ENCODE measurements at regions not wholly inside any gene's neighbourhood (a gene's known extent, or its start where the extent isn't known, plus 50 kb on each side); places are given as distances from the start of the nearest gene placed in this dataset.

DNA sequence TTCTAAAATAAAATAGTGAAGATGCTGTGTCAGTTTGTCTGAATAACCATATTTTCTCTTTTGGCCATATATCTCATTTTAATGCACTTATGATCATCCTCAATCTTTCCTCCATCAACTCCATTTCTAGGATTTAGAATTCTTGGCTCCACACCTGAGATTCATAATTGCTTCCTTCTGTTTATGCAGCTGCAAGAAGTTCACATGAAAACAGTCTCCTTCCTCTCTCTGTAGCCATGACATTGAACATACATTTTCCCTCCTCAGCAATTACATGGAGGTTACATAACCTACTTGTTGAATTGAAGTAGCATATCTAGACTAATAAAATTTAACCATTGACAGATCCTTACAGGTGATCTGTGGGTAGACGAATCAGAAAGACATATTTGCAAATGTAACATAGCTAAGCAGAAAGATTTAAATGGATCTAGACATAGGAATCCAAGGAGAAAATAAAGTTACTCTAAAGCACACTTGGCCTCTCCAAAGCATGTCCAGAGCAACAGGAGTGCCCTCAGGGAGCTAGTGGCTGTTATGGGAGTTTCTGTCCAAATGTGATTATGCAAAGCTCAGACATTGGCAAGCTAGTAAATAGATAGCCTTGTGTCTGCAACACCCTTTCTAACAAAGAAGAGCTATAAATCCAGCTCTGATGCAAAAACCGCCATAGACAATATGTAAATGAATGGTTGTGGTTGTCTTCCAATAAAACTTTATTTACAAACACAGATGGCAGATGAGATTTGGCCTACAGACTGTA is 119.9 kb upstream of the MPPED2 start:
- TF ChIP-seq, protein P1, sequence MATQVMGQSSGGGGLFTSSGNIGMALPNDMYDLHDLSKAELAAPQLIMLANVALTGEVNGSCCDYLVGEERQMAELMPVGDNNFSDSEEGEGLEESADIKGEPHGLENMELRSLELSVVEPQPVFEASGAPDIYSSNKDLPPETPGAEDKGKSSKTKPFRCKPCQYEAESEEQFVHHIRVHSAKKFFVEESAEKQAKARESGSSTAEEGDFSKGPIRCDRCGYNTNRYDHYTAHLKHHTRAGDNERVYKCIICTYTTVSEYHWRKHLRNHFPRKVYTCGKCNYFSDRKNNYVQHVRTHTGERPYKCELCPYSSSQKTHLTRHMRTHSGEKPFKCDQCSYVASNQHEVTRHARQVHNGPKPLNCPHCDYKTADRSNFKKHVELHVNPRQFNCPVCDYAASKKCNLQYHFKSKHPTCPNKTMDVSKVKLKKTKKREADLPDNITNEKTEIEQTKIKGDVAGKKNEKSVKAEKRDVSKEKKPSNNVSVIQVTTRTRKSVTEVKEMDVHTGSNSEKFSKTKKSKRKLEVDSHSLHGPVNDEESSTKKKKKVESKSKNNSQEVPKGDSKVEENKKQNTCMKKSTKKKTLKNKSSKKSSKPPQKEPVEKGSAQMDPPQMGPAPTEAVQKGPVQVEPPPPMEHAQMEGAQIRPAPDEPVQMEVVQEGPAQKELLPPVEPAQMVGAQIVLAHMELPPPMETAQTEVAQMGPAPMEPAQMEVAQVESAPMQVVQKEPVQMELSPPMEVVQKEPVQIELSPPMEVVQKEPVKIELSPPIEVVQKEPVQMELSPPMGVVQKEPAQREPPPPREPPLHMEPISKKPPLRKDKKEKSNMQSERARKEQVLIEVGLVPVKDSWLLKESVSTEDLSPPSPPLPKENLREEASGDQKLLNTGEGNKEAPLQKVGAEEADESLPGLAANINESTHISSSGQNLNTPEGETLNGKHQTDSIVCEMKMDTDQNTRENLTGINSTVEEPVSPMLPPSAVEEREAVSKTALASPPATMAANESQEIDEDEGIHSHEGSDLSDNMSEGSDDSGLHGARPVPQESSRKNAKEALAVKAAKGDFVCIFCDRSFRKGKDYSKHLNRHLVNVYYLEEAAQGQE (IDR thresholded peaks at IDR 0.05; ENCODE audit: low read depth, low read length) = no peak
- TF ChIP-seq IRF3 (IDR thresholded peaks at IDR 0.05) = no peak

All from GM12878 (cell line).